HG02678 (cell line): ENCODE measurements at regions not wholly inside any gene's neighbourhood (a gene's known extent, or its start where the extent isn't known, plus 50 kb on each side); places are given as distances from the start of the nearest gene placed in this dataset.

Experiments used
- ATAC-seq: cut with Tn5 transposase; IDR thresholded peaks from one replicate; pipeline ENCODE4 v1.9.1; 2021; ENCODE audit warnings: mild to moderate bottlenecking, moderate library complexity; ENCODE audit not compliant: unreplicated experiment

GRCh38 chr10:43964486-43964885 is 315.8 kb upstream of the ZNF32 start:
- ATAC-seq: no peak

- ATAC-seq: no peak
Observed at GRCh38 chr10:43963793-43964425, 315.2 kb upstream of the ZNF32 start.

GRCh38 chr10:43963379-43963778 is 314.7 kb upstream of the ZNF32 start:
- ATAC-seq: no peak

- ATAC-seq: no peak
Observed at GRCh38 chr10:43962346-43963191, 313.9 kb upstream of the ZNF32 start.

GRCh38 chr10:43961523-43962345 is 313.1 kb upstream of the ZNF32 start:
- no peak for ATAC-seq

GRCh38 chr10:43960981-43961380 is 312.3 kb upstream of the ZNF32 start:
- no peak for ATAC-seq

- no peak for ATAC-seq
Observed at GRCh38 chr10:43960477-43960876, 311.8 kb upstream of the ZNF32 start.

GRCh38 chr10:43960135-43960415 is 311.4 kb upstream of the ZNF32 start:
- ATAC-seq: no peak

- no peak for ATAC-seq
Observed at GRCh38 chr10:43959364-43960134, 310.9 kb upstream of the ZNF32 start.

- ATAC-seq: no peak
Observed at GRCh38 chr10:43958964-43959363, 310.3 kb upstream of the ZNF32 start.

- no peak for ATAC-seq
Observed at GRCh38 chr10:43958071-43958432, 309.4 kb upstream of the ZNF32 start.

GRCh38 chr10:43957267-43958070 is 308.8 kb upstream of the ZNF32 start:
- ATAC-seq: no peak

- ATAC-seq: no peak
Observed at GRCh38 chr10:43955978-43956377, 307.3 kb upstream of the ZNF32 start.

- no peak for ATAC-seq
Observed at GRCh38 chr10:43955002-43955596, 306.4 kb upstream of the ZNF32 start.

GRCh38 chr10:43953672-43954071 is 305.0 kb upstream of the ZNF32 start:
- no peak for ATAC-seq

GRCh38 chr10:43952760-43953159 is 304.1 kb upstream of the ZNF32 start:
- ATAC-seq: no peak

- ATAC-seq: no peak
Observed at GRCh38 chr10:43949351-43949750, 300.7 kb upstream of the ZNF32 start.

- ATAC-seq: no peak
Observed at GRCh38 chr10:43946445-43946844, 297.8 kb upstream of the ZNF32 start.

GRCh38 chr10:43945908-43946307 is 297.2 kb upstream of the ZNF32 start:
- ATAC-seq: no peak
